ENCODE measurements at regions not wholly inside any gene's neighbourhood (a gene's known extent, or its start where the extent isn't known, plus 50 kb on each side); places are given as distances from the start of the nearest gene placed in this dataset.

DNA sequence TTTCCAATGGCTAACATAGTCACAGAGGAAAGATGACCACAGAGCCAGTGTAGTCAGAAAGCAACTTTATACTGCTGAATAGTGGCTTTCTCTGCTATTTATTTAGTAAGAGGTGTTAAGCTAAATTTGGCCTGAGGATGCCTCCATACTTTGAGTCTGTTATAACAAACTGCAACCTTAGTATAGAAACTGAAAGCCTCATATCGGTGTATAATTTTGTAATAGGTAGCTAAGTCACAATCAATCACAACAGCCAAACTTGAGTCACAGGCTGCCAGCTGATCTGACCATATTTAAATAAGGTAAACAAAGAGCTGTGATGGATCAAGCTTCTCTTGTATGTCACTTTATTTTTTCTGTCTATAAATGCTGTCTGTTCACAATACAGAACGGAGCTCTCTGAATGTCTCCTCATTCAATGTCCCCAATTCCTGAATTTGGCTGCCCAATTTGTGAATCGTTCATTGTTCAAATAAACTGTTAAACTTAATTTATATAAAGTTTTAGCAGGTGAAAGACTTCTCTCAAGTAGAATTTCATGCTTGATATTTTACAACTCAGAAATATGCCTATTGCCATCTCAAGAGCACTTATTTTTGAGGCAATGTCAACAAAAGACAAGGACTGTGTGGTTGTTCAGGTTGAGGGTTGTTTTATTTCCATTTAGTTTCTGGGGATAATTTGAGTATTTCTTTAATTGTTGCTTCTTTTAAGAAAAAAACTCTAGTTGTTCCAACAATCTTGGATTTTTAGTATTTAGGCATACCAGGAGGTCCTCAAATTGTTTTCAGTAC is 339.7 kb upstream of the B3GALT2 start:
- DNase-seq = no peak

DNA sequence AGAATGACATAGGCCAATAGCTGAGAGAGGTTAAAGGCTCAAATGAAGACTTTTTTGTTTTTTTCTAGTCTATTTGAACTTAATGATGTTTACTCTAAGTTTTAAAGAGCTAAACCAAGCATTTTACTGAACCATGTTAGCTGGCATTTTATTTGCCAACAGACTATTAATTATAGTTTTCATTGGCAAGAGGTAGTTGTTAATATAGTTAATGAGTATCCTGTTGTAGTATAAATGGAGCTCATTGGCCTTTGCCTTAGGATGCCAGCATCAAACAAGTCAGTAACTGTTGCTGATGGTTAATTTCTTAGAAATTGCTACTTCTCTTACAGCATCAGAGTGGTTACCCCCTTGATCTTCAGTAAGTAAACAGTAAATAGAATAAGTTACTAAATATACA is 339.0 kb upstream of the B3GALT2 start:
- no peak for DNase-seq

DNA sequence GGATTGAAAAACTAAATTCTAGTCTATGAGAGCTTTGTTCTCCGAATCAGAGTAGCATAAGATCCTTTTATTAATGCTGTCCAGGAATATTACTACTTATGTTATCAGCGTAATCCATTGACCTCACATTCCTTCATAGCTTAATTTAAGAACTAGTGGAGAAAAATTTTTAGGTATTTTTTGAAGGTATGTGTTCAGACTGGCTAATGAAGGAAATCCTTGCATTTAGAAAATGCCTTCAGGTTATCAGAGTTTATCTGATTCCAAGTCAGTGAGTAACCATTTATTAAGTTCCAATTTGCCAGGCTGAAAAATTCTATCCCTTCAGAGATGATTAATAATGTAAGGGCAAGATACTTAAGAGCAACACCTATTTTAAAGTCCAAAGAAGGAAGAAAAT is 338.2 kb upstream of the B3GALT2 start:
- DNase-seq = no peak

DNA sequence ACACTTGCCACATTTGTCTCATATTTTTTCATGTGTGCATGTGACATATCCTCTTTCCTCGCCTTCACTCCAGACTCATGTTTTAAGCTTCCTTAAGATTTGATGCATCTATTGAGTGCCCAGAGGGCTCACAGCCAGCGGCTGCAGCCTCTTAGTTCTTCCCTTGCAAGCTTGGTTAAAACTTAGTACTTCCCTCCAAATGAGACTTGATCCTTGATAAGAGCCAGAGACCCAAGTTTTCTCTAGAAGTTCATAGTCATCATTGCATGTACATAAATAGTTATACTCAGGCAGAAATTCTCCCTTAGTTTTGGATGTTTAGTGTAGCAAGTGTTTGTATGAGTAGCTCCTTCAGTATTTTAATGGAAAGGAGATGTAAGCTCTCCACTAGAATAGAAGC is 337.6 kb upstream of the B3GALT2 start:
- no peak for DNase-seq

DNA sequence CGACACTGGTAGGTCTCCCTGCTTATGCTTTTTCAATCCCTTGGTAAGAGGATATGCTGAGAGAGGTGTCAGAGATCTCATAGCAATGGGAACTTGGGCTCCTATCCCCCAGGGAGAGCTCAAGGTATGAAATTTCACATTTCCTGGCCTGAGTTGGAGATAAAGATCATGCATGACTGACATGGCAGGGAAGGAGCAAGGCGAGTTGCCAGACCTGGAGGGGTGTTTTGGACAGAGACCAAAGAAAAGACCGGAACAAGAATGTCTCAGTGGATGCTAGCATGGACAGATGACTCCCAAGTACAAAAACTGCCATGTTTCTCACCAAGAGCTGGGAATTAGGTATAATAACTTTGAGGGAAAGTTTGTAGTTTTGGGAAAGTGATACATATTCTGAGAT is 334.1 kb upstream of the B3GALT2 start:
- no peak for DNase-seq

DNA sequence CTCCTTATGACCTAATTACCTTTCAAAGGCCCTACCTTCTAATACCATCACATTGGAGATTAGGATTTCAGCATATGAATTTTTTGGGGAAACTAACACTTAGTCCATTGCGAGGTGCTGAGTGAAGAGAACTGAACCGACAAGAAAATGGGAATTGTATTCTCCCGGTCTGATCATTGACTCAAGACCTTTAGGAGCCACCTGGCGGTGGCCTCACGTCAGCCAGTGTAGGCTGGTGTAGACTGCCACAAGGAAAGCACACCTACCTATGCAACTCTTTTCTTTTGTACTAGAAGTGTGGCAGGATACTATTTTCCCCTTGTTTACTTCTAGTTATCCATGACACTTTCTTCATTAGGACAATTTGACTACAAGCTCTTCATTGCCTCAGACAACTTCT is 333.5 kb upstream of the B3GALT2 start:
- no peak for DNase-seq

DNA sequence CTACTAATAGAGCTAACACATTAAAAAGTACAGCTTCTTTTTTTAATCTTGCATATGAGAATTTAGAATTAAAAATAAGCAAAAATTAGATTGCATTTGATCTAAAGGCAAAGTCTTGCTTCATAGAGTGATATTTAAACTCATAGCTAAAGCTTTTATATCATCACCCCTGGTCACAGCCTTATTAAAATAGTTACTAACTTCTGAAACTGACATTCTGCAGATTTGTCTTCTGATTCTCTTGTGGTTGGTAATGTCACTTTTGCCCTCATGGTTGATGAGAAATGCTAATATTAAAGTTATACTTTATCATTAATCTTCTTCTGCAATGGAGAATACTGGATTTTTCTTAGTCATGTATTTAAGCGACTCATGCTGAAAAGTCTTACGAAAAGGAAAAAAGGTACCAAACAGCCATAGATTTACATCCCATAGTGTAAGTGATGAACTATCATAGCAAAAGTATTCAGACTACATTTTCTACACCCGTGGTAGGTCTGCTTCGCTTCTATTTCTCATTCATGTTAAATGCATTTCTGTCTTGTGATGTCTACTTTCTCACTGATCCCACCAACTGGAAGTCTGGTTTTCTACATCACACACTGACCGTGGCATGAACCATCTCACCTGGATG is 330.5 kb upstream of the B3GALT2 start:
- DNase-seq = no peak

DNA sequence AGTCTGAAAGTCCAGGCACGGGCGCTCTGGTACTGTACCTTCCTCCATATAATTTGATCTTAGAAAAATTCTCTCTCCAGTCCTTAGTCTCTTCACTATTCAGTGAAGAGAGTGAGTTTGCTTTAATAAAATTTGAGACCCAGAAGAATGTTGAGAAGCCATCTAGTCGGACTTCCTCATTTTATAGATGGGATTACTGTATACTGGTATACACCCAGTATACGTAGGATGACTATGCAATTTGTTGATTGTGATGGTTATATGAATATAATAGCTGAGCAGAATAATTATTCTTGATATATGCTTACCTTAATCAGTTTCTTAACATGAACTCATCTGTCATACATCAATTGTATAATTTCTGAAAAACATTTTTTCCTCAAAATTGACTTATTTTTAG is 328.0 kb upstream of the B3GALT2 start:
- DNase-seq = no peak

DNA sequence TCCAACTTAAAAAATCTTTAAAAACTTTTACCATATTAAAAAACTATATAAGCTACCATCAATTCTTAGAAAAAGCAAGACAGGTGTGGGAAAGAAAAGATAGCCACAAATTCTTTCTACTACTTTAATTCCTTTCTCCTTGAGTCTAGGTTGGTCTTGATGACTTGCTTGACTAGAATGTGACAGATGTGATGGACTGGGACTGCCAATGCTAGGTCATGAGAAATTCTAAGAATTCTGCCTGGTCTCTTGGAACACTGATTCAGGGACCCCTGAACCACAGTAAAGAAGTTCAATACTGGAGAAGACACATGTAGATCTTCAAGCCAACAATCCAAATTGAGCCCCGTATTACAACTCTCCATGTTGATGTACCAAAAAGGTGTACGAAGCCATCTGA is 326.6 kb upstream of the B3GALT2 start:
- no peak for DNase-seq

DNA sequence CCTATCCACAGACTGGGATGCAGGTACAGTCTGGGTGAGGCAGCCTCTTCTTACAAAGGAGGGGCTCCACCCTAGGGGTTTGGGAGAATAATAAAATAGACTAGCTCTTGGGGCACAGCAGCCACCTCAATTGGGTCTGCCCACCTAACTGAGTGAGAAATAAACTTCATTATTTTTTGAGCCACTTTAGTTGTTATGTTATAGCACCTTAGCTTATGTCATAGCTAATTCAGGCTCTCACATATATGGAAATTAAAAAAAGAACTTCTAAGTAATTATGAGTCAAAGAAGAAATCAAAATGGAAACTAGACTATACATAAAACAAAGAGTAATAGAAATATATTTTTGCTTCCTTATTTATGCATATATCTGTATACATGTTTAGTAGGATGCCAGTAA is 318.5 kb upstream of the B3GALT2 start:
- no peak for DNase-seq

DNA sequence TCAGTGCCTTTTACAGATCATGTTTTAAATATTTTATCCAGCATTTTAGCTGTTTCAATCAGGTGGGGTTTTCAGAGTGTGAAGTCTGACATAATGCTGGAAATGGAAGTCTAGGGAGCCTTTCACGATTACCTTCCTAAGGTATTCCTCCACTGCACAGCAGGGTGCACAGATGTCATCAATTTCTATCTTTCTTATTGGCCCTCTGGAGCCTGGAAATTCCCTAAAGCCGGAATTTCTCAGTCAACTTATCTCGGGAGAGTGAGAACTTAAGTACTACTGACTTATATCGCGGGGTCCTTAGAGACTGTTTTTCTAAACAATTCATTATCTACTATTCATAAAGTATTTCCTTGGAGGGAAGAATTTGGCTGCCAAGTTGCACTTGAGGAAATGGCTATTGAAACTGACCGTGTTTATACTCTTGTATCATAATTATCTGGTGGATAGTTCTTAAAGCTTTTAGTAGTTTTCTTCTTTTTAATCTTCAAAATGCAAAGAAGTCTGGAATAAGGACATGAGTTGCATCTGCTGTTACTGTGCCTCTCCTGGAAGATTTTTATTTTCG is 311.8 kb upstream of the B3GALT2 start:
- no peak for DNase-seq

DNA sequence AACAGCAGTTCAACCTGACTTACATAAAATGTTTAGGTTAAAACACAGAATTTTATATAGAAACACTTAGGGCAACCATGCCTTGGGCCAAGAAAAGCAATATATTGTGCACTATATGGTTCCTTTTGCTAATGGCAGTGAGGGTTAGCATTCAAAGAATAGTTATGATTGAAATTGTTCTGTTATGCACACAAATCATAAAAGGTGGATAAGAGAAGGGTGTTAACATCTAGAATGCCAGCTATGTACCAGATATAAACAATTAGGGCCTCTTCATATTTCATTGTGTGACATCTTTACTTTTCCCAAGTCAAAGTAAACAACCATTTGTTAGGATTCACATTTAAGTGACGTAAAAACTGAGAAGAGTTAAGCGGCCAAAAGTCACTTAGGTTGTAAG is 308.0 kb upstream of the B3GALT2 start:
- DNase-seq = no peak

DNA sequence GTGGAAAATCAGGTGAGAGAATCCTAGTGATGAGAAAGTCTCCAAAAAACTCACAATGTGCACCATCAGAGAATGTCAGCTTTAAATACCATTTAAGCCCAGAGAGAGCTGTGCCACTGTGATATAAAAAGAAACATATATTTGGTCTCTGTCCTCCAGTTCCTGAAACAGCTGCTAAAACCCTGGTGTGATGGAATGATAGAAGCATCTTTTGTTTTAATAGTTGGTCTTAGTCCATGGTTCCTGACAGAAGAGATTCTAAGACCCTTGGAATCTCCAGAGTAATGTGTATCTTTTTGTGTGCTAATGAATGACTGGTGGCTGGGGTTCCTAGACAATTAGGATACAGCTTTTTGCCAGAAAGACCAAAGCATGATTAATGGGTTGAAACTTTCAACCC is 302.8 kb upstream of the B3GALT2 start:
- DNase-seq = no peak

DNA sequence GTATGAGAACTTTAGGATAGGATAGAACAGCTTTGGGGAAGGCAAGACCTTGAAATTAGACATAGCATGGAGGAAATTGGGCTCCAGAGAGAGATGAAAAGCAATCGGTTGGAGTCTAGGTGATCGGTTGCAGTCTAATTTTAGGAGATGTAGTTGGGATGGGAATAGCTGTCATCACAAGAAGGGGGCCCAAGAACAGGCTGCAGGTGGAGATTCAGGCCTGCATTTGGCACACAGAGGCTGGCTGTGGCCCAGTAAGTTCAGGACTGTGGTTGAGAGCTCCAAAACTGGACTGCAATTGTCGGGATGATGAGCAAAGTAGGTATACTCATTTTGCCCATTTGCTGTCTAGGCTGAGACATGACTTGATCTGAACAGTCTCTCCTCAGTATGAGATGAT is 301.3 kb upstream of the B3GALT2 start:
- no peak for DNase-seq

DNA sequence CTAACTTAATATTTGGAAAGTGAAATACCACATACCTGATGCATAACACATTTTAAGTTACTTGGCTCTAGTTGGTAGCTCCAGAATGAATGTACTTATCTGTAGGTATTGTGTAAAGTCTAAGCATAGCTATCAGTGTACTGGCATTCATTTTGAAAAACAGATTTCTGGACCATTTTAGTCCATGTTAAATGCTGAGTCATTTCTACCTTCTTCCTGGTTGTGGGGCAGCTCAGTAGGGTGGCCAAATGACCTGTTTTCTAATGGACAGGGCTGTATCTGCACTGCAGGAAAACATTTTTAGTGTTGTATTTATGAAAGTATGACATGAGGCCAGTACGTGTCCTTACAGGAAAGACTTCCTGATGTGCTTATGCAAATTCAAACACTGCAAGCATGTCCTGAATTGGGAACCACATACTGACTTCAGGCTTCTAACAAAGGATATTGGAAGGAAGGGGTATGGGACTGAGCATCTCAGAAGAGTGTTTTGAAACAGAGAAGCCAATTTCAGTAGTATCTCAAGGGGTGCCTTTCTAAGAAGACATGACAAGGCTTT is 300.3 kb upstream of the B3GALT2 start:
- DNase-seq = no peak

DNA sequence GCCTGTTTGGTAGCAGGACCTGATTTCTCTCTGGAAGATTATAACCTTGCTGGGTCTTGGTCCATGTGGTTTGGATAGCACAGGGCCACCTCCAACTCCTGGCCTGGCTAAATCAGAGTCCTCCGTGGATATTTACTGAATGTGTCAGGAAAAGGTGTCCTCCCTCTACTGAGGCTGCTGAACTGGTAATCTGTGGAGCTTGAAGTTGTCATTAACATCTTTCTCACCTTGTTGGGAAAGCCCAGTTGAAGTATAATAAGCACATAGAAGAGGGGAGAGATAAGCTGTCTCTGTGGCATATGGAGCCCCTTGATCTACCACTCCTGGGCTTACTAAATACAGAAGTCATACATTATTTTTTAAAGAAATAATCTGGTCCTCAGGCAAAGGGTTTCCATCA is 294.3 kb upstream of the B3GALT2 start:
- no peak for DNase-seq

DNA sequence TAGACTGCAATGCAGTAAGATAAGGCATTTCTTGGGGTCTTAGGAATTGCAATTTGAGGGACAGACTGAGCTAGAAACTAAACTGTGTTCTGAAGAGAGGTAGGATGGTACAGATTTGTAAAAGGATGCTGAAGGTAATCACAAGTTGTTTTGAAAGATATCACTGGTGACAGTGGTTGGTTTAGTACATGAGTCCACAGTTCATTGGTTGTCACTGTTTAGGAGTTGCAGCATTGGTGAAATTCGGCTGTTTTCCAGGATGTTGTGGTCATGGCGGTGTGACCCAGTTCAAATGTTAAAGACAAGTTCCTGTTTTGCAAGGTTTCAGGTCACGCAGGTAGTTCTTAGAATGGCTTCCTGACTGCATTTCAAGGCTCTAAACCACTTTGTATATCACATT is 292.8 kb upstream of the B3GALT2 start:
- no peak for DNase-seq

DNA sequence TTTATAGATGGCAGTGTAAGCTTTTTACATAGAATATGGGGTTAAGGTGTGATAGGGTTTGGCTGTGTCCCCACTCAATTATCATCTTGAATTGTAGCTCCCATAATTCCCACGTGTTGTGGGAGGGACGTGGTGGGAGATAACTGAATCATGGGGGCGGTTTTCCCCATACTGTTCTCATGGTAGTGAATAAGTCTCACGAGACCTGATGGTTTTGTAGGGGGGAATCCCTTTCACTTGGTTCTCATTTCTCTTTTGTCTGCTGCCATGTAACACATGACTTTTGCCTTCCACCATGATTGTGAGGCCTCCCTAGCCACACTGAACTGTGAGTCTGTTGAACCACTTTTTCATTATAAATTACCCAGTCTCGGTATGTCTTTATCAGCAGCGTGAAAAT is 290.3 kb upstream of the B3GALT2 start:
- DNase-seq = no peak

DNA sequence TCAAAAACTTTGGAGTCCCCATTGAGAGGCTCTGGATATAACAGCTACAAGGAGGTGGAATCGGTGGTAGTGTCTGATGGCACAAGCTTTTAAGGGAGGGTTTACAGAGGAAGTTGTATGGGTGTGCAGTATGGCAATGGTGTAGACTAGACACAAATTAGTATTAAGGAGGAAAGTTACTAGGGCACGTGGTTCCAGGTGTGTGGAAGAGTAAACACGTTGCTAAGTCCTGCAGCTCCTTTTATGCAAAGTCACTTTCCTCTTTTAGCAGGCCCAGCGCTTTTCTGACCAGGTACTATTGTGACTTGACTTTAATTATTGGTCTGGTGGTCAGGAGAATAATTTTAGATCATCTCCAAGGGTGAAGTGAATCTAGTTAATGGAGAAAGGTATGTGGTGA is 287.5 kb upstream of the B3GALT2 start:
- DNase-seq = no peak

DNA sequence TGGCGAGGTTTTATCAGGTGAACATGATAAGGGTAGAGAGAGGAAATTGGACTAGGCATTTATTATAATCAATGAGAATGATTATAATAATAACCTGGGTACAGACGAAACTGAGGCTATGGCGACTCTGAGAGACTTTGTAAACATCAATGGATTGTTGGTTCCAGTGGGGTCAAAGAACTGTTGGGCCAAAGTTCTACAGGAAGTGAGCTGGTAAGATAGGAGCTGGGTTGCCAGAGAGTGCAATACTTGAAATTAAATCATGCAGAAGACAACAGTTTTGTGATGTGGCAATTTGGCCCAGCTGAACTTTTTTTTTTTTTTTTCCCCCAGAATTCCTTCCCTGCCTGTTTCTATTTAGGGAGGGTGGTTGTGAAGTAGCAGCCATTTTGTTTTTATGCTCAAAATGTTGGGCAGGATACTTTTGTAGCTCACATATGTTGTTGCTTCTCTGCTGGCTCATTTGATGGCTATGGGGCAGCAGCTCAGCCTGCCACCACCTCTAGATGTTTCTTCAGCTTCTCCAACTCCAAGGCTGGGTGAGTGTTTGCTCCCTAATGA is 286.5 kb upstream of the B3GALT2 start:
- no peak for DNase-seq

DNA sequence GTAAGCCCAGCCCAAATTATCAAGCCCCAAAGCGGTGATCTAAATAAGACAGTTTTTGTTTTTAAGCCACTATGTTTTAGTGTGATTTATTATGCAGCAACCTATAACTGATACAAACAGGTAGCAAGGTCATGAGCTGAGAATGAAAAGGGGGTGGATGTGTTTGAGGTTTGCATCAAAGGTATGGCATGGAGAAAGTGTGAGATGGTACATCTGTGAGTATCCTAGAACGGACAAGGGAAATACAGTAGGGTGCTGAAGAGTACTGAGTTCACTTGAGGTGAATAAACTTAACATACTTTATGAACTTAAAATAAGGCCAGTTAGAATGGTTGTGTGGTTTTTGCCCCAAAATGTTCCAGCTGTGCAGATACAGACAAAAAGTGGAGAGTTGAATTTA is 286.0 kb upstream of the B3GALT2 start:
- no peak for DNase-seq

DNA sequence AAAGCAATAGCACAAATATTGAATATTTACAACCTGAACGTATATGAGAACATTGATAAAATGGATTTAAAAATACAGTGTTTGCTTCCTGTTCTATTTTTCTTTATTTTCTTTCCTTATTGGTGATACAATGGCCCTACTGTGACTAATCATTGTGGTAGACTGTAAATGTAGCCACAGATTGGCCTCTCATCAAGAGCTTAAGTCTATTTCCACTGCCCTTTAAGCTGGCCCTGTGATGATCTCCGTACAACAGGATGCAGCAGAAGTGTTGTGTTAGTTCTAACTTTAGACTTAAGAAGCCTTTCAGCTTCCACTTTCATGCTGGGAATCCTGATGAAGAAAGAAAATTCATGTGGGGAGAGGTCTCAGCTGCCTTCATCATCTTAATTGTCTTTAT is 285.6 kb upstream of the B3GALT2 start:
- no peak for DNase-seq

DNA sequence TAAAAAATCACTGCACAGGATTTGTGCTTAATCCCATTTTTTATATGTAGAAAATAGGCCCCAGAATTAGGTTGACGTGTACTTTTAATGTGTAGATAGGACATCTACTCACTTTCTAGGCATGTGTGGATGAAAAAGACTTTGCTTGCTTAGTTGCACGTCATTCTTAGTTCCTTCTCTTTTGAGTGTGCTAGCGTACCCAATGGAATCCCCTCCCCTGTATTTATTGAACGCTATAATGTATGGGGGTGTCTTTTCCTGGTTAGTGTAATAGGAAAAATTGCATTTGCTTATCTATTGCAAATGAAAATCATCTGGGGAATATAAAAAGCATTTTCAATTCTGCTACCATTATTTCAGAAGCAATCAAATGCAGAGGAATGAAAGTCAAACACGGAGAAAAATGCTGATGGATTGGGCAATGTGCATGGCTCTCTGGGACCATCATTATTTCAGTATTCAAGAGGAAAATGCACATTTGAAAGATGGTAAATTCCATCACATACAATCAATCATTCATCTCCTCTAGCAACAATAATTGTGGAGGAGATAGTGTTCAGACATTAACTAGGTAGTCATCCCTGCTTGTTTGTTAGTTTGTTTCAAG is 277.0 kb upstream of the B3GALT2 start:
- DNase-seq = no peak
